Right ventricle myocardium inferior (tissue), 1 donor: ENCODE measurements at regions not wholly inside any gene's neighbourhood (a gene's known extent, or its start where the extent isn't known, plus 50 kb on each side); places are given as distances from the start of the nearest gene placed in this dataset.

Experiments used
- ATAC-seq: fragments of 200-7000 bp; cut with Tn5 transposase; one replicate; pipeline ENCODE4 v1.9.1; 2020; ENCODE audit warnings: mild to moderate bottlenecking, moderate library complexity
- DNase-seq: peaks from one replicate; pipeline ENCODE4 v3.0.0; 2021; ENCODE audit errors: missing footprints
- intact Hi-C: fragments of 100-400 bp; cut with DNase I; formaldehyde crosslinking; loops from one replicate; pipeline ENCODE4 v1.11.0; 2022
- donor health status: DM: no; HTN: yes; CAD: no; lungs with severe emphysema.

DNA sequence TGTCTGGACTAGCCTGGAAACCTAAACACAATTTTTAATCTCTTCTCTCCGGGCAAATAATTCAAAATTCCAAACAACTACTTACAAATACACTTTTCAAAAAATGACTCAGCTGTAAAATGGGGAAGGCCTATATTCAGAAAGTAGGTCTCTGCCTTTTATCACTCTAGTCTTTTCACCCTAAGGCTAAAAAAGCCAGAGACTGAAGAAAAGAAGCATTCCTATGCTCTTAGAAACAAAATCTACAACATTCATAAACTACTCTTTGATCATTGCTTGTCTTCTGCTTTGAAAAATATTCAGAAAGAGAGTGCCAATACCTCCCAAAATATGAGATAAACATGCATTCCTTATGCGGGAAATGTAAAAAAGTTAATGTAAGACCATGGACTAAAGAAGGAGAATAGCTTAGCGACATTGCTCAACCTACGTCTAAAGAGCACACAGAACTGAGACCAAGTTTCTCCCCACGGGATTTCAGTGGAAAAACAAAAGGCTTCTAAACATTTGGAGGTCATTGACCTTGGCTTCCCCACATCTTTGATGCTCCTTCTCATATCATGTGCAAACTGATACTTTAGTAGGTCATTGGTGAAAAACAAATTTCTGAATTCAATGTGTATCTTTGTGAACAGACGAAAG lies 74.4 kb upstream of the EPB41L3 start:
- DNase-seq: no peak
- ATAC-seq: no peak
- intact Hi-C loops: no loop called here

DNA sequence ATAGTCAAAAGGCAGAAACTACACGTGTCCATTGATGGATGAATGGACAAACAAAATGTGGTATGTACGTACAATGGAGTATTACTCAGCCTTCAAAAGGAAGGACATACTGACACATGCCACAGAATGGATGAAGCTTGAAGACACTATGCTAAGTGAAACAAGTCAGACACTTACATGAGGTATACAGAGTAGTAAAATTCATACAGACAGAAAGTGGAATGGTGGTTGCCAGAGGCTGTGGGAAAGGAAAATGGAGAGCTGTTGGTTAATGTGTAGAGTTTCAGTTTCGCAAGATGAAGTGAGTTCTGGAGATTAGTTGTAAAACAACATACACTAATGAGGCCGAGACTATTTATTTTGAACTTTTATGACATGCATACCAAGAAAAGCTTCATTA lies 67.4 kb upstream of the EPB41L3 start:
- intact Hi-C loops: no loop called here
- ATAC-seq (no peak), DNase-seq (no peak)

DNA sequence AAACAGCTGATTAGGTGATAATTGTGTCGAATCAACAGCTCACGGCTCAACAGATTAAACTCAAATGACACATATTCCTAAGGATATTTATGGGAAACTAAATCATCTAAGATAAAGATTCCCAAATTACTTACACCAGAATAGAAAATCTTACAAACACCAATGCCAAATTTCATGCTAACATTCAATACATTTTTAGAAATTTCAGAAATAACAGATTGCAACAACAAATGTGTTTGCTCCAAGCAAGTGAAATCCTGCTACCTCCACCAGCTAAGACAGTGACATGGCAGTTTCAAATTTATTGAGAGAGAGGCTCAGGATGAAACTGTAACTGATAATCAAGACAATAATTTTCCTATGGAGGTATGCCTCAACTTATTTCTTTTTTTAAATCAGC lies 65.0 kb upstream of the EPB41L3 start:
- DNase-seq (no peak), ATAC-seq (no peak)
- intact Hi-C loops: no loop called here

DNA sequence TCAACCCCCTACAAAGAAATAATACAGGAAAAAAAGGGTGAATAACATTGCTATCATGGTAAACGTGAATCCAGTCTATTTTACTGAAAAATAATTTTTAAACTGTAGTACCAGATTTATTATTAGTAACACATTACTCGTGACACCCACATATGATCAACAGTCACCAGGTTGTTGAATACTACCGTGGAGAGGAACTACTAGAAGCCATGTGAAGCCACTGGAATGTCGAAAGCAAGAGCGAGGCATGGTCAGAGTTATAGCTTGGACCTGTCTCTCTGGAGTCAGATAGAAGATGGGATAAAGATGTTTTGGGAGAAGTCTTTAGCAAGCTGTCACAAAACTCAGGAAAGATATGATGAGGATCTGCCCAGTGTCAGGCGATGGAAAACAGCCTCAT lies 63.2 kb upstream of the EPB41L3 start:
- no peak for ATAC-seq
- DNase-seq: no peak
- intact Hi-C loops: no loop called here

DNA sequence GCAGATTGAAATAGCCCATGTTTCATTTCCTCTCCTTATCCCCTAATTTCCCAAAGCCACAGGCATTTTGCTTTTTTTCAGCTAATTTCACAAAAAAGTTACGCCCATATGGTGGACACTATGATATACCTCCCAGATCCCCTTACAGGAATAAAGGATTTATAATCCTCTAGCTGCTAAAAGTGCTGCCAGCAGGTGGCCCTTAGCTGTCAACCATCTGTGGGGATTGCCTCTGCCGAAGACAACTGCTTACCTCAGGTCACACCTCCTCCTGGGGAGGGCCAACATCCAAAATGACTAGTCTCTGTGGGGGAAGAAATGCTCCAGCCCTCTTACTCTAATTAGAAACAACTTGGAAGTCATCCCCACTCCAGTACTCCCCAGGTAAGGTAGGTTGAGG lies 61.0 kb upstream of the EPB41L3 start:
- DNase-seq (no peak), ATAC-seq (no peak)
- intact Hi-C loops: no loop called here

DNA sequence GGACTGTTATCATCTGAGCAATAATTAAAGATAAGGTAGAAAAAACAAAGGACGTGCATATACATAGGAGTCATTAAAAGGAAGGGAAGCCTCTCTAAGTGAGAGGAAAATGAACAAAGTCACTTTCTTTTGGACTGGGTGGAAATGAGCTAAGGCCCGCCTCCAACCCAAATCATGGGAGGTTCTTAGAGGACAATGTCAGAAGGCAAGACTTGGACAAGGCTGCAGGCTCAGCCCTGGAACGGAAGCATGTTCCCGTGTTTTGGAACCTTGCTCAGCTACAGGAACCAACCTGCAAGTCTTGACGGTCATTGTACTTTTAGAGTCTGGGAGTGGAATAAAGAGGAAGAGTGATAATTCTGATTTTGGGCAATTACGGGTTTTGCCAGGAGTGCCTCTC lies 59.4 kb upstream of the EPB41L3 start:
- ATAC-seq: no peak
- intact Hi-C loops: no loop called here
- no peak for DNase-seq

DNA sequence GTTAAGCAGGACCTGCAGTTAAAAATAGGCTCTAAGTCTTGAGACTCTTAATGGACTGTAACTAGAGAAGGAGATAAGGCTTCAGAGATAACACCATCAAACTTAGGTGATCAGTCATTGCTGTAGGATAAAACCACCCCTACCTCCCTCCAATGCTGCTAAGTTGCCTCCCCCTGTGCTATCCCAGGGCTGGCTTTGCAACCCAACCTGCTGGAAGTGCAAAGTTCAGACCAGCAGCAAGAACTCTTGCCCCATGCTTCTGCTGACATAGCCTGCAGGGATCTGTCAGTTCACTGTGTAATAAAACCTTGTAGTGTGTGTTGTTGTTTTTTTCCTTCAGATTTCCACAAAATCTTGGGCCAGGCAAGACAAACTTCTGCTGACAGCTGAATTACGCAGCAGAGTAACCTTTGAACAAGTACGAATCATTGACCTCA lies 57.4 kb upstream of the EPB41L3 start:
- intact Hi-C loops: no loop called here

DNA sequence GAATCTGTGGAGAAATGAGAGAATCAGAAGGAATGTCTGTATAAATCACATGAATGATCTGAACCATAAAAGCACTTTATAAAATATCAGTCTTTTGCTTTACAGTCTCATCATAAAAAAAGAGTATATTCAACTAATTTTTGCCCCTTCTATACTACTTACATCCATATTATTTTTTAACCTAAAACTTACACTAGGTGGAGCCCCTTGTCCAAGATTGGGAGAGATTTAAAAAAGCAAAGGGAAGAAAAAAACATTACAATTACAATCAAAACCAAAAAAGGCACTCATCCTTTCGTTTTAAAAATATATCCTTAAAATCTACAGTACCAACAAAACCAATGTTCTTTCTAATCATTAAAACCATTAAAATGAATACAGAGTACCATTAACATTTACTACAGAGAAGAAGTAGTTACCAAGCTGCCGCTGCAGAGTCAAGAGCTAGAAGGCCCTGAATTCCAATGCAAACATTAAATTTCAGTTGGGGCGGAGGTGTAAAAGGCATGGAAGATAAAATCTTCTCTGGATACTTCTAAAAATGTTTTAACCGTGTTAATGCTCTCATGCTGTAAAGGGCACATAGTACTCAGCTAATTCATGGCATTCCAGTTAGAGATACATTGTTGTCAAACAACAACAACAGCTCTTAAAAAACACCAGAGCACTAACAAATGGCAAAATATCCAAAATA lies 56.7 kb upstream of the EPB41L3 start:
- DNase-seq (no peak), ATAC-seq (no peak)
- intact Hi-C loops: no loop called here

More for the DNA sequence above, 57.4 kb upstream of the EPB41L3 start:
- DNase-seq (no peak), ATAC-seq (no peak)

DNA sequence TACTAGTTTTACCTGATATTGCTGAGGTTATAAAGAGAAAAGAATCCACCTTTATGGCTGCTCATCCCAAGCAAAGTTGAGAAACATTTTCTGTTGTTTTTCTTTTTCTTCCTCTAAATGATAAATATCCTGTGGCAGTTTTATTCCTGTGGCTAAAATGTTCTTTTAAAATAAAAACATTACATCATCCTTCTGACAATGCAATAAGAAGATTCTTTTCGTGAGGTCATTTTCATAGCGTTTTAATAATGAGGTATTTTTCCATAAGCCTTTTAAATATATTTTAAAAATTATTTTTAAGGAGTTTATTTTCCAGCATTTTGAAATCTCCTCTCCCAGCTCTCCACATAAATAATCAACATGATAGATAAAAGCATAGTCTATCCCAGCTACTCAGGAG lies 52.8 kb upstream of the EPB41L3 start:
- ATAC-seq (no peak), DNase-seq (no peak)
- intact Hi-C loops: loop anchor here (10.0 kb wide), 1 partner anchor 248 kb away; no protein-coding TSS in a partner anchor
